NT2/D1 (cell line): ENCODE measurements at regions not wholly inside any gene's neighbourhood (a gene's known extent, or its start where the extent isn't known, plus 50 kb on each side); places are given as distances from the start of the nearest gene placed in this dataset.

Experiments
- DNase-seq: peaks from one replicate; pipeline ENCODE4 v3.0.0-alpha.2; 2011; ENCODE audit warnings: low read depth, low spot score
- H3K27me3 ChIP-seq: 2 replicates; pipeline ENCODE4 v1.6.0; 2011; ENCODE audit warnings: mild to moderate bottlenecking; ENCODE audit not compliant: insufficient read length, insufficient read depth
- H3K36me3 ChIP-seq: 2 replicates; pipeline ENCODE4 v1.6.1; 2011; ENCODE audit warnings: mild to moderate bottlenecking, low read length, mixed read lengths; ENCODE audit not compliant: insufficient read depth, insufficient read length
- H3K4me1 ChIP-seq: 2 replicates; pipeline ENCODE4 v1.5.1; 2011; ENCODE audit not compliant: insufficient read depth, insufficient read length
- H3K4me3 ChIP-seq: 2 replicates; pipeline ENCODE4 v1.5.1; 2011; ENCODE audit warnings: low read depth; ENCODE audit not compliant: insufficient read length
- H3K9ac ChIP-seq: 2 replicates; pipeline ENCODE4 v1.6.0; 2011; ENCODE audit warnings: low read depth; ENCODE audit not compliant: insufficient read length
- H3K9me3 ChIP-seq: 2 replicates; pipeline ENCODE4 v1.5.1; 2011; ENCODE audit warnings: mild to moderate bottlenecking, low read length; ENCODE audit not compliant: insufficient read depth
- SUZ12 ChIP-seq: IDR thresholded peaks from 2 replicates; pipeline ENCODE4 v1.6.1; 2011; ENCODE audit not compliant: insufficient read length, insufficient read depth; ENCODE audit errors: extremely low read depth
- YY1 ChIP-seq: IDR thresholded peaks from 2 replicates; pipeline ENCODE4 v1.6.1; 2011; ENCODE audit not compliant: insufficient read length, insufficient read depth
- ZNF274 ChIP-seq: IDR thresholded peaks from 2 replicates; pipeline ENCODE4 v1.6.1; 2011; ENCODE audit warnings: mild to moderate bottlenecking, low read depth, low read length

- Histone ChIP-seq H3K4me3 (no peak overlapping the region), H3K9ac (no peak overlapping the region), H3K9me3 (no peaks in the 10 kb centered on the region), H3K4me1 (no peaks in the 10 kb centered on the region), H3K27me3 (no peaks in the 10 kb centered on the region), H3K36me3 (no peaks in the 10 kb centered on the region)
- no peak for TF ChIP-seq YY1
- TF ChIP-seq SUZ12 = no peak
- no peak for TF ChIP-seq ZNF274
- DNase-seq = no peak
Observed at GRCh38 chr4:57676394-57676793, 566.2 kb upstream of the IGFBP7 start.

- Histone ChIP-seq H3K9ac (no peak overlapping the region), H3K9me3 (no peaks in the 10 kb centered on the region), H3K27me3 (no peaks in the 10 kb centered on the region), H3K4me3 (no peak overlapping the region), H3K36me3 (no peaks in the 10 kb centered on the region), H3K4me1 (no peaks in the 10 kb centered on the region)
- TF ChIP-seq YY1 = no peak
- TF ChIP-seq ZNF274 = no peak
- no peak for TF ChIP-seq SUZ12
- no peak for DNase-seq
Observed at GRCh38 chr4:57672846-57673433, 562.8 kb upstream of the IGFBP7 start.

- Histone ChIP-seq H3K27me3 (no peaks in the 10 kb centered on the region), H3K9ac (no peak overlapping the region), H3K9me3 (no peaks in the 10 kb centered on the region), H3K4me1 (no peaks in the 10 kb centered on the region), H3K4me3 (no peak overlapping the region), H3K36me3 (no peaks in the 10 kb centered on the region)
- DNase-seq = no peak
- TF ChIP-seq SUZ12 = no peak
- no peak for TF ChIP-seq YY1
- TF ChIP-seq ZNF274 = no peak
Observed at GRCh38 chr4:57668621-57669020, 558.4 kb upstream of the IGFBP7 start.

DNA sequence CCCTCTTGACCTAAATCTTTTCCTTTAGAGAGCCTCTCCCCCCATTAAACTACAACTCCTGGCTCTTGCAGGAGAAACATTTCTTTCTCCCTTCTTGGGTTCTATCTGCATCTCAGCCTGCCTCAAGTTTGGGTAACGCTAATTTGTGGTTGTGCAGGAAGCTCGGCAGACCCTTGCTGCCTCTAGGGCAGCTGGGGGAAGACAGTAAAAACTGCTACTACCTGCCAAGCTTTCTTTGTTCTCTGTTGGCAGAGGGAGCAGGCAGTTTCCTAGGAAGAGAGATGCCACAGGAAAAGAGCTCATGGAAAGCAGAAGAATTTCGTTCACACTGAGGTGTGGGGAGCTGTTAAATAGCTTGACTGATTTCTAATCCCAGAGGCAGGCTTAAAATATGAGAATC is 555.6 kb upstream of the IGFBP7 start:
- Histone ChIP-seq H3K27me3 (no peaks in the 10 kb centered on the region), H3K36me3 (no peaks in the 10 kb centered on the region), H3K9ac (no peak overlapping the region), H3K9me3 (no peaks in the 10 kb centered on the region), H3K4me1 (no peaks in the 10 kb centered on the region), H3K4me3 (no peak overlapping the region)
- no peak for TF ChIP-seq SUZ12
- no peak for TF ChIP-seq YY1
- TF ChIP-seq ZNF274 = no peak
- DNase-seq = no peak

DNA sequence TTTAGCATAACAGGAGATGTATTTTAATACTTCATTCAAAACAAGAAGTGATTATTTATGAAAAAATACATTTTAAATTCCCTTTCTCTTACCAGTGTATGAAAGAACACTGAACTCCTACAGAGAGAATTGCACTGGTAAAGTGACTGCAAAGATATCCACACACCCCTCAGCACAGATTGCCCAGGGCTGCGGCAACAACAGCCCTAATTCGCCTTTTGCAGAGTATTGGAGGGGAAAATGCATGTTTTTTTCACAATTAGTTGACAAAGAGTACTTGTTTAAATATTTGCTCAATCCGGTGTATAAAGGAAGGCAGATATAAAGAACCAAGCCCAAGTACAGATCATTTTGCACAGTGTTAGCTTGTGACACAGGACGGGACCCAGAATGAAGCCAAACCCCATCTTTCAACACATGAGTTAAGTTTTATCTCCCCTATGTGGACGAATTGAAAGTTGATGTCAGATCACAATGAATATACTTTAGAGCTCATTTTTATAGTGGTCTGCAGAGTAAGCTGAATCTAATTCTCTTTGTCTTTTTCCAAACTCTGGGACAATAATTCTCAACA is 551.4 kb upstream of the IGFBP7 start:
- Histone ChIP-seq H3K27me3 (no peaks in the 10 kb centered on the region), H3K9ac (no peak overlapping the region), H3K9me3 (no peaks in the 10 kb centered on the region), H3K4me1 (no peaks in the 10 kb centered on the region), H3K36me3 (no peaks in the 10 kb centered on the region), H3K4me3 (no peak overlapping the region)
- DNase-seq = no peak
- TF ChIP-seq YY1 (no peak), ZNF274 (no peak)

- Histone ChIP-seq H3K4me3 (no peak overlapping the region), H3K36me3 (no peaks in the 10 kb centered on the region), H3K4me1 (no peaks in the 10 kb centered on the region), H3K9ac (no peak overlapping the region), H3K27me3 (no peaks in the 10 kb centered on the region), H3K9me3 (no peaks in the 10 kb centered on the region)
- TF ChIP-seq YY1 = no peak
- TF ChIP-seq ZNF274 = no peak
- no peak for TF ChIP-seq SUZ12
- no peak for DNase-seq
Observed at GRCh38 chr4:57658673-57659072, 548.5 kb upstream of the IGFBP7 start.

GRCh38 chr4:57658188-57658587 is 548.0 kb upstream of the IGFBP7 start:
- no peaks in the 10 kb centered on the region for H3K4me1 ChIP-seq
- TF ChIP-seq ZNF274 (no peak), SUZ12 (no peak), YY1 (no peak)
- no peak overlapping the region for H3K9ac ChIP-seq
- no peak for DNase-seq
- H3K27me3 ChIP-seq = no peaks in the 10 kb centered on the region
- no peak overlapping the region for H3K4me3 ChIP-seq
- no peaks in the 10 kb centered on the region for H3K36me3 ChIP-seq
- H3K9me3 ChIP-seq = no peaks in the 10 kb centered on the region

GRCh38 chr4:57655342-57655741 is 545.2 kb upstream of the IGFBP7 start:
- H3K9ac ChIP-seq = no peak overlapping the region
- no peaks in the 10 kb centered on the region for H3K4me1 ChIP-seq
- no peak for TF ChIP-seq YY1
- no peak for TF ChIP-seq SUZ12
- no peak for TF ChIP-seq ZNF274
- no peaks in the 10 kb centered on the region for H3K9me3 ChIP-seq
- no peak overlapping the region for H3K4me3 ChIP-seq
- H3K27me3 ChIP-seq = no peaks in the 10 kb centered on the region
- DNase-seq = no peak
- H3K36me3 ChIP-seq = no peaks in the 10 kb centered on the region
